Brain pericyte (primary cell): ENCODE measurements at regions not wholly inside any gene's neighbourhood (a gene's known extent, or its start where the extent isn't known, plus 50 kb on each side); places are given as distances from the start of the nearest gene placed in this dataset.

Experiments used
- DNase-seq: peaks from one replicate; pipeline ENCODE4 v3.0.0-alpha.2; 2012; ENCODE audit warnings: low read depth, low spot score

DNA sequence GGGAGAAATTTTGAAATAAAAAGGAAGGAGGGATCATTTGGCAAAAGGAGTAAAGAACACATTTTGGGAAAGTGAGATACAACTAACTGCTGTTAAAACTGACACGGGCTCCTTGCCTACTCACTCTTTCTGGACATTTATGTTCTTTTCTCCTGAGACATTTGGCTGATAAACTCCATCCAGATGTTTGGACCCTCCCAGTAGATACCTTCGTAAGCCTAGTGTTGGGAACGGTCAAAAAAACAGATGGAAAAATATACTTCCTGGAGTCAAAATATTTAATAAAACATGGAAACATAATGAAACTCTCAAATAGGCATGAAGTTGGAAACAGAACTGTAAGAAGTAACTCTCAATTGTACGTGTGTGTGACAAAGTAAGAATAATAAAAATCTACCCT is 360.1 kb upstream of the RIOK2 start:
- DNase-seq = no peak

- DNase-seq = no peak
Measured at GRCh38 chr5:97544240-97544639, 361.2 kb upstream of the RIOK2 start.

- DNase-seq = no peak
Measured at GRCh38 chr5:97544678-97545077, 361.6 kb upstream of the RIOK2 start.

DNA sequence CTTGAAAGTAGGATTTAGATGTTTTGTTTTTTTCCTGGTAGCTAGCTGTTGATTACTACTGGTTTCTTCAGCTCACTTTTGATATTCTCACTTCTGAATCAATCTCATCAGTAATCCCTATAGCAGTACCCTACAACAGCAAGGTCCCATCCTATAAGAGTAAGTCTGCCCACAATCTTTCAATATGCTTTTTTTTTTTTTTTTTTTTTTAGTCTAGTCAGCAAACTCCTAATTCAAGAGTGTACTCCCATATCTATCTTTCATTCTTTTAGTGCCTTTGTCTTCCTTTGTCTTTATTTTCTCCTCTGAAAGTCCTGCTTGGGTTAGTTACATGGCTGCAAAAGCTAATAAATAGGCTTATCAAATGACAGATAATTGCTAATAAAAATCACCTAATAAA is 362.4 kb upstream of the RIOK2 start:
- no peak for DNase-seq

- DNase-seq = no peak
Measured at GRCh38 chr5:97545886-97546535, 363.0 kb upstream of the RIOK2 start.

DNA sequence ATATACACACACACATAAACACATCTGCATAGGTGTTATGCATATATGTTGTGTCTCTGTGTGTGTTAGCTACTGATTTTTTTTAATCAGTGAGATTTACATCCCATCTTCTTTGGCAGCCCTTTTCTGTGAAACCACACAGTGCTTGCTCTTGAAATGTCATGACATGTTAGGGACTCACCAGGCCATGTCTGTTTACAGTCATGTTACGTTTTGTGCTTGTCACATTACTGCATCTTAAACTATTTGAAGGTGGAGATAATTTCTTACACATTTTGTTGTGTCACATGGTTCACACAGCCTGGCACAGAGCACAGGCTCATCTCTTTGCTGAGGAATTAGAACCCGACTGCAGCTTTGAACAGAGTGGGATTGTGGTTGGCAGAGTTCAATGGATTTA is 364.4 kb upstream of the RIOK2 start:
- no peak for DNase-seq

DNA sequence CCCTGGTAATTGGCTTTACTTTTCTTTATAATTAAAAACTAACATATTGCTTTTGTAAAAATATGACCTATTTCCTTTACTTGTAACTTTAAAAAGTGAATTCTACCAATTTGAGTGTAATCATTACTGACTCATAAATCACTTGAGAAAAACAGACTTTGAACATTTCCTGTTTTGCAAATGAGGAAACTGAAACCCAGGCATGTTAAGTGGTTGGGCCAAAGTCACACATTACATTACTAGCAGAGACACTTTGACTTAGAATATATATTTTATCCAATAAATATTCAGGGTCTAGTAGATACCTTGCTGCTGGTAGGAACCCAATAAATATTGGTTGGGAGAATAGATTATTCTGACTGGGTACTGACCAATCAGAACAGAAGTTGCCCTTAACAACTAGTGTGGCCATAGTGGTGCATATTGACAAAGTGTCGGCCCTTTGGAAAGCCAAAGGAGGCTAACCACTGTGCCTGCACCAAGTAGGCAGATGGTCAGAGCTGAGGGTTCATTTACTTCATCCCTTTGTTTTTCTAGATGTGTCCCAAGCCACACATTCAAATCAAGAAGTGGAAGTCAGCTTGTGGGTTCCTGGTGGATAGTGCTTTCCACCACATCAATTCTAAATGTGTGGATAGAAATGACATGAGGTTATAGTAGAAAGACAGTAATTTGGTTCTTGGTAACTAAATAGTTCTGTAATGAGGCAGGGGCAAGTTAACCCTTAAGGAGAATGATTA is 365.1 kb upstream of the RIOK2 start:
- no peak for DNase-seq

- no peak for DNase-seq
Measured at GRCh38 chr5:97548739-97549080, 365.7 kb upstream of the RIOK2 start.

- DNase-seq = no peak
Measured at GRCh38 chr5:97549496-97549895, 366.4 kb upstream of the RIOK2 start.

DNA sequence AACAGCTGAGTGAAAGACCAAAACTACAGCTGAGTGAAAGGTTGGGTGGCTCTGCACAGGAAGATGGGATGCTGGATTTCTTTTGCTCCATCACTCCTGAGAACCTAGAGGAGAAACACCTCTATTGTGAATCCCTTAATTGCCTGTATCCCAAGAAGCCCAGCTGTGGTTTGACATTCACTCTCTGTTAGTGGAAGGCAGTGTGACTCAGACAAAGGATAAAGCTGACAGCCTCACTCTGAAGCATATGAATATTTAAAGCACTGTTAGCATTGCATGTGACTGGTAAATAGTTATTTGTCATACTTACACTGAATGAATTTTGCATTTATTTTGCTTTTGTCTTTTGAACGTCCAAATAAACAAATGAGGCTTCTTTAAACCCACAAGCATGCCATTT is 367.1 kb upstream of the RIOK2 start:
- no peak for DNase-seq

GRCh38 chr5:97550818-97551217 is 367.8 kb upstream of the RIOK2 start:
- no peak for DNase-seq

DNA sequence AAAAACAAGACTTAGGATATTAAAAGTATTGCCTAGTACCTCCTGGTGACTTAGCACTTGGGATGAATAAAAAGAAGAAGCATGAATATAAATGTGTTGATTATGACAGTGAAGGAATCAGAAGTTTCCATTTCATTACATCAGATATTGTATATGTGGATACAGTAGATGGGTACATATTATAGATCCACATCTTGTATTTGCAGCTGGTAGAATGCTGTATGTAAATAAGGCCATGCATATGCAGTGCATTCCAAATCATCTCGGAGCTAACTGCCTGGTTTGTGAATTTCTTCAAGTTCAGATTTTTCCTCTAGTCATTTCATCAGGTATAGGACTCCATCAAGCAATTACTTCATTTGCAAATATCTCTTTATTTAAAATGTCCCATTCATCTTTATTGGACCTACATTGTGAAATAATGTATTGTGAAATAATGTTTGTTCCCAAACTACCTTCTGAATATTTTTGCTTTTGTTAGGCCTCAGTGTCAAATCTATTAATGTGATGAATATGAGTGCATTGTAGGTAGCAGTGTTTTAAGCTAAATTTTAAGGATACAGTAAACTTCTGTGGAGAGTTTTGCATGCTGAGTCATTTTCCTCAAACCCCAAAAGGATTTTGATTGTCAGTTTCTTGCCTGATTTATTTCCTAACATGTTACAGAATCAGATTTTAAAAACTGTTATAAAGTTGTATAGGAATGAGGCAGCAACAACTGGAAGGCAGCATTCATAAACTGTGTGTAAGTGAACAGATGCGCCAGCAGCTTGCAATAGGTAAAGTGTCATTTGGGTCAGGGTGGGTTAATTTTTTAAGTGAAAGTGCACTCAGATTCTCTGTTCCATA is 370.8 kb upstream of the RIOK2 start:
- DNase-seq = no peak

DNA sequence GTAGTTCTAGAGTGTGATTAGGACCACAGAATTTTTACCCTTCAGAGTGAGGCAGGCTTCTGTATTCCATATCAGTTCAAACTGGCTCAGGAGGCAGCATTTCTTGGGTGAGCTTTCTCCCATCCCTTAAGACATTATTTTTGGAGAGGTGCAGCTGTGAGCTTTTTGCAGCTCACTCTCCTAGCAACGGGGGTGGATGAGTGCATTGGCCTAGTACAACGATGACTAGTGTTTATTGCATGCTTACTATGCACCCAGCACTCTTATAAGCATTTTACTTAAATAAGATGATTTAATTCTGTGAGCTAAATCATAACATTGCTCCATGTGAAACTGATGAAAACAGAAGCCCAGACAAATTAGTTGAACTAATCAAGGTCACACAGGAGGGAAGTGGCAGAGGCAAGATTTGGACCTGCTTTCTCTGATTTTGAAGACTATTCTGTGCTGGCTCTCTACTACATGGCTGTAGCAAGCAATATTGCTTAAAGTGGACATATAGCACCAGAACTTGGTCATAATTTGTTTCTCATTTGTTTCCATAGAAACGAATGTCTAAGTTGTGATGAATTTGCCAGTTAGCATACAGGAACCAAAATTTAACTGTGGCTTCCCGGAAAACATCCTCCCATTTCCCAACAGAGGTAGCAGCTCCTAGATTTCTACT is 372.1 kb upstream of the RIOK2 start:
- DNase-seq = no peak

GRCh38 chr5:97555644-97555981 is 372.6 kb upstream of the RIOK2 start:
- no peak for DNase-seq

DNA sequence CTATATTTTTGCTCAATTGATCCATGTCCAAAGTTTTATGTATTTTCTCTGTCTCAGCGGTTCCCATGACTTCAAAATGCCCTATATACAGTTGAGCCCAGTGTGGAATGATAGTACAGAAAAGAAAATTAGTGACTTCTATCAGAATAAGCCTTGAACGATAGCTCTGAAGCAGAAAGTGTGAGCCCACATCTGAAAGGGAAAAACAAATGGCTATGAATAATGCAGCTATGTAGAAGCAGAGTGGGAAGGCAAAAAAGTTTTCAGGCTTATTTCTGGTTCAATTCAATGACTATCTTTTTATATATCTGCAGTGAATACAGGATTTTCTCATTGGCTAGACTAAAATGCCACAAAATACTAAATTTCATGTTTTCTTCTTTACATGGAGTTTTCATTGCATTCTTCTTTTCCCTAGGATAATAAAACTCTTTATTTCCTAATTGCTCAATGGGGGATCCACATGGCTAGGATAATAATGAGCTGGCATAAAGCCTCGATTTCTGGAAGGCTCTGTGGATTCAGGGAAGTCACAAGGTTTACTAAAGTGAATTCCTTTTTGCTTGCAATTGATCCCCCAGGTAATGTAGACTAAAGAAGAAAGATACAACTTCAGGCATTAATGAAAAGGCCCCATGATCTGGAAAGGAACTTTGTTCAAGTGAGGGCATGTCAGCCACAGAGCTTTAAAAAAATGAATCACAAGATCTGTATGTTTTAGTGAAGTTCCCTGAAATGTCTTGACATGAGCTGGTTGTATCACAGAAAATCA is 377.0 kb upstream of the RIOK2 start:
- DNase-seq = no peak

GRCh38 chr5:97560599-97560993 is 377.5 kb upstream of the RIOK2 start:
- DNase-seq = no peak

DNA sequence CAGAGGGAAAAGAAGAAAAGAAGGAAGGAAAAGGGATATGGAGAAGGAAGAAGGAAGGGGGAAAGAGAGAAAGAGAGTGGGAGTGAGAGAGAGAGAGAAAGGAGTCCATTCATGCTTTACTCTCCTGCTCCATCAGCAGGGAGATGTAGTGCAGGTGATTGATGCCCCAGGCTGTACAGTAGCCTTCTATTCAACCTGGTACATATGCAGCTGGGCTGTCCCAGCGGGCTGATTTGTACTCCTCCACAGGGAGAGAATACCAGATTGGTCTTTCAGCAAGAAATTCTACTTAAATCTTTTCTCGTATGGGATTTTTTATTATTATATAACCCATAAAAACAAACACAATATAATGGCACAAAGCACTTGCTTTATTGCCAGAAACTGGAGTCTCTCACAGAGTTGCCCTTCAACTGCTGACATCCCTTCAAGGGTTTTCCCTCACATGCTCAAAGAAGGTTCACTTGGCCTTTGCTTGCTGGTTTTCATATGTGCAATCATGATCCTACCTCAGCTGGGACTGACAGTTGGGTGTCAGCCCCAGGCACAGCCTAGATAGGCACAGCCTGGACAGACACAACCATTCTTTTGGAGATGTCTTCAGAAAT is 380.1 kb upstream of the RIOK2 start:
- DNase-seq = no peak

DNA sequence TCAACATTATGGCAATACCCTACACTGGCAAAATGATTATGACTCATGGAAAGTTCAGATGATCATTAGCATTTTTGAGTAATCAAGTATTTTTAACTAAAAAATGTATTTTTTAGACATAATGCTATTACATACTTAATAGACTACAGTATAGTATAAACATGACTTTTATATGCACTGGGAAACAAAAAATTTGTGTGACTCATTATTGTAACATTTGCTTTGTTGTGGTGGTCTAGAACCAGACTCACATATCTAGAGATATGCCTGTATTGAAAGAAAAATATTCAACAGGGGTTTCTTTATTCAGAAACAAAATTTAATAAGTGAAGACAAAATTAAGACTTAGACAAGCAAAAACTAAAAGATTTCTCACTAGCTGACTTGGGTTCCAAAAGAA is 385.3 kb upstream of the RIOK2 start:
- no peak for DNase-seq

DNA sequence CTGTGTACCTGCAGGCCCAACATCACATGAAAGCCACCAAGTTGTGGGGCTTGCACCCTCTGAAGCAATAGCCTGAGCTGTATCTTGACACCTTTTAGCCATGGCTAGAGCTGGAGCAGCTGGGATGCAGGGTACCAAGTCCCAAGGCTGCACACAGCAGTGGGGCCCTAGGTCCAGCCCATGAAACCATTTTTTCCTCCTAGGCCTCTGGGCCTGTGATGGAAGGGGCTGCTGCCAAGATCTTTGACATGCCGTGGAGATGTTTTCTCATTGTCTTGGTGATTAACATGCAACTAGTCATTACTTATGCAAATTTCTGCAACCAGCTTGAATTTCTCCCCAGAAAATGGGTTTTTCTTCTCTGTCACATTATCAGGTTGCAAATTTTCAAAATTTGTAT is 387.2 kb upstream of the RIOK2 start:
- no peak for DNase-seq

DNA sequence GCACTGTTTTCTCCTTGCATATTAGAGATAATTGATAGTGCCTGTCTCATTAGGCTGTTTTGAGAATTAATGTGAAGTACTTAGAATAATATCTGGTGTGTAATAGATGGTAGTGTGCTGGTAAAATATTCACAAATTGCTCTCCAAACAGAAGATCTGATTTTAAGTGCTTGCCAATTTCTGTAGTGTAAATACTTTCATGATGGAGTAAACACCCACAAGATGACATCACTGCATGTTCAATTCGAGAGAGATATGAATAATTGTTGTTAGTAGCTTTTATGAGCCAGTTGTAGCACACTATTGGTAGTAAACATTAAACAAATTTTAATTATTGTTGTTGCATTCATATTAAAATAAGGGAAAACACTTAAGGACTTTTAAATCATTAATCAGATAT is 392.3 kb upstream of the RIOK2 start:
- no peak for DNase-seq

DNA sequence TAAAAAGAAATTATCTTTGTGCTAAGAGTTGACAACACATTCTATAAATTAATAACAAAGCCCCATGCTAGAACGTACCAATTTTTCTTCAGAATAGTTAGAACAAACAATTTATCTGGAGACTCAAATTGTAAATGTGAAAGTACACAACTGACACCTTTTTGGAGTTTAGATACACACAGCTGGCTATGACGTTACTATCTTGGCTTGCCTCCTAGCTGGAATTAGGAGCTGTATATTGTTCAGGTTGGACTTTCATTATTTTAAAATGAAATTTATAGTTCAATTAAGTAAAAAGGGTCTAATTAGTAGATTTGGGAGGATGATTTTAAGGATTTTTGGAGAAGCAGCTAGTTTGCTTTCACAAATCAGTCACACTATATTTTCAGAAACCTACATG is 393.9 kb upstream of the RIOK2 start:
- DNase-seq = no peak
